PC-9 (cell line): ENCODE measurements at regions not wholly inside any gene's neighbourhood (a gene's known extent, or its start where the extent isn't known, plus 50 kb on each side); places are given as distances from the start of the nearest gene placed in this dataset.

Experiments used
- BruUV-seq: library from RNA; stranded (reverse); fragments of 400-500 nt; replicated peaks from 2 replicates; lab custom pipeline; 2021; lab: Mats Ljungman, UMichigan
- CTCF ChIA-PET: fragments of 300-600 bp; sonication (Branson Sonifier 250); formaldehyde crosslinking; loops from one replicate; lab custom pipeline; 2022; ENCODE audit warnings: antibody characterized with exemption; lab: Charles Lee
- POLR2A ChIA-PET: fragments of 300-600 bp; sonication (Branson Sonifier 250); formaldehyde crosslinking; loops from one replicate; lab custom pipeline; 2022; ENCODE audit warnings: antibody characterized with exemption; ENCODE audit not compliant: unreplicated experiment; lab: Charles Lee
- DNase-seq, 2 experiments: peaks; one replicate each; pipeline versions ENCODE4 v3.0.0 to v3.0.0-alpha.2; 2015 to 2022; ENCODE audit warnings: mixed read lengths in 1 of 2
- H2AFZ ChIP-seq: fragments of 200-600 bp; sonication (generic); 2 replicates; pipeline ENCODE4 v1.8.1; 2017; ENCODE audit warnings: antibody characterized with exemption
- H3F3A ChIP-seq: fragments of 200-600 bp; sonication (generic); 2 replicates; pipeline ENCODE4 v1.8.1; 2017; ENCODE audit warnings: antibody characterized with exemption, mild to moderate bottlenecking, low read depth; ENCODE audit not compliant: insufficient read depth
- H3K27ac ChIP-seq: fragments of 200-600 bp; sonication (generic); 2 replicates; pipeline ENCODE4 v1.6.1; 2016; ENCODE audit warnings: mixed run types
- H3K27me3 ChIP-seq: fragments of 200-600 bp; sonication (generic); 2 replicates; pipeline ENCODE4 v1.6.1; 2016; ENCODE audit warnings: low read depth, mixed run types; ENCODE audit not compliant: insufficient read depth
- H3K36me3 ChIP-seq: fragments of 200-600 bp; sonication (generic); 2 replicates; pipeline ENCODE4 v1.6.1; 2016; ENCODE audit warnings: low read depth, mixed run types
- H3K4me1 ChIP-seq: fragments of 200-600 bp; sonication (generic); replicated peaks from 2 replicates; pipeline ENCODE4 v1.6.1; 2016; ENCODE audit warnings: mixed run types; ENCODE audit not compliant: insufficient read depth
- H3K4me2 ChIP-seq: fragments of 200-600 bp; sonication (generic); 2 replicates; pipeline ENCODE4 v1.6.1; 2017; ENCODE audit warnings: mixed run types
- H3K4me3 ChIP-seq: fragments of 200-600 bp; sonication (generic); 2 replicates; pipeline ENCODE4 v1.6.1; 2016; ENCODE audit warnings: mixed run types
- H3K79me2 ChIP-seq: fragments of 200-600 bp; sonication (generic); 2 replicates; pipeline ENCODE4 v1.6.1; 2017; ENCODE audit warnings: low read depth, mixed run types
- H3K9me2 ChIP-seq: fragments of 200-600 bp; sonication (generic); 2 replicates; pipeline ENCODE4 v1.8.1; 2017; ENCODE audit warnings: mild to moderate bottlenecking; ENCODE audit not compliant: insufficient read depth
- H3K9me3 ChIP-seq: fragments of 200-600 bp; sonication (generic); 2 replicates; pipeline ENCODE4 v1.8.1; 2016; ENCODE audit warnings: low read depth; ENCODE audit not compliant: insufficient read depth
- H4K20me1 ChIP-seq: fragments of 200-600 bp; sonication (generic); 2 replicates; pipeline ENCODE4 v1.8.1; 2017; ENCODE audit not compliant: insufficient read depth
- EZH2 ChIP-seq: fragments of 200-600 bp; sonication (generic); IDR thresholded peaks from 2 replicates; pipeline ENCODE4 v1.8.0; 2017; ENCODE audit warnings: antibody characterized with exemption, low read depth
- intact Hi-C: fragments of 100-400 bp; cut with micrococcal nuclease; formaldehyde crosslinking; loops from one replicate; pipeline ENCODE4 v1.10.0; 2022; ENCODE audit not compliant: unreplicated experiment
- TF ChIP-seq, protein P1 (sequence below): fragments of 200-600 bp; sonication (generic); conservative IDR thresholded peaks from 2 replicates; pipeline ENCODE4 v1.6.1; 2017; ENCODE audit warnings: mixed run types, antibody characterized with exemption, mild to moderate bottlenecking, moderate library complexity

DNA sequence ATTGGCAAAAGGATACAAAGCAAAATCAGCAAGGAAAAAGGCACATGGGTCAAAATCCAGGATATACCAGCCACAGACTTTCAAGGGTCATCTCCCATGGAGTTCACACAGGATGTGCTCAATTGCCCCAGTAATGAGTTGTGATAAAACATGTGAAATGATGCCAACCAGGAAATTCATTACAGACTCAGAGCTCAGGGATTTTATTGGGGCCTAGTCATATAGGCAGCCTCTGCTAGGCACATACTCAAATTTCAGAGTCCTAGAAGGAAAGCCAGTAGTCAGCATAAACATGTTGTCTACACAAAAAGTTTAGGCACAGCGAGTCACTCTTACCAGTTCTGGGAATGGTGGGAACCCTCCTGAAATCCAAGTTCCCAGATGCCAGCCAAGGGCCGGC is 64.4 kb upstream of the OSBPL8 start:
- H3K4me3 ChIP-seq: no peak overlapping the region
- BruUV-seq: no TSS peak
- H3K9me2 ChIP-seq: no peaks in the 10 kb centered on the region
- H3K27me3 ChIP-seq: no peaks in the 10 kb centered on the region
- TF ChIP-seq, protein P1, sequence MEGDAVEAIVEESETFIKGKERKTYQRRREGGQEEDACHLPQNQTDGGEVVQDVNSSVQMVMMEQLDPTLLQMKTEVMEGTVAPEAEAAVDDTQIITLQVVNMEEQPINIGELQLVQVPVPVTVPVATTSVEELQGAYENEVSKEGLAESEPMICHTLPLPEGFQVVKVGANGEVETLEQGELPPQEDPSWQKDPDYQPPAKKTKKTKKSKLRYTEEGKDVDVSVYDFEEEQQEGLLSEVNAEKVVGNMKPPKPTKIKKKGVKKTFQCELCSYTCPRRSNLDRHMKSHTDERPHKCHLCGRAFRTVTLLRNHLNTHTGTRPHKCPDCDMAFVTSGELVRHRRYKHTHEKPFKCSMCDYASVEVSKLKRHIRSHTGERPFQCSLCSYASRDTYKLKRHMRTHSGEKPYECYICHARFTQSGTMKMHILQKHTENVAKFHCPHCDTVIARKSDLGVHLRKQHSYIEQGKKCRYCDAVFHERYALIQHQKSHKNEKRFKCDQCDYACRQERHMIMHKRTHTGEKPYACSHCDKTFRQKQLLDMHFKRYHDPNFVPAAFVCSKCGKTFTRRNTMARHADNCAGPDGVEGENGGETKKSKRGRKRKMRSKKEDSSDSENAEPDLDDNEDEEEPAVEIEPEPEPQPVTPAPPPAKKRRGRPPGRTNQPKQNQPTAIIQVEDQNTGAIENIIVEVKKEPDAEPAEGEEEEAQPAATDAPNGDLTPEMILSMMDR: no peak
- no peak for TF ChIP-seq EZH2
- no peak overlapping the region for H3K27ac ChIP-seq
- no peaks in the 10 kb centered on the region for H3K36me3 ChIP-seq
- no peaks in the 10 kb centered on the region for H3K9me3 ChIP-seq
- H4K20me1 ChIP-seq: no peaks in the 10 kb centered on the region
- CTCF ChIA-PET: no interaction called here
- H3K4me2 ChIP-seq: no peak overlapping the region
- H3K4me1 ChIP-seq: peaks cover 6% of the 10 kb centered on the region; the same call in 1 of the 2 replicates
- POLR2A ChIA-PET: no interaction called here
- intact Hi-C loops: loop anchor here (5.0 to 10.0 kb wide), 2 partner anchors 291 to 1063 kb away; no protein-coding TSS in a partner anchor
- peak in 1 of 2 experiments; percentile 52 for DNase-seq
- H3K79me2 ChIP-seq: no peaks in the 10 kb centered on the region
- no peaks in the 10 kb centered on the region for H3F3A ChIP-seq
- H2AFZ ChIP-seq: no peak overlapping the region

DNA sequence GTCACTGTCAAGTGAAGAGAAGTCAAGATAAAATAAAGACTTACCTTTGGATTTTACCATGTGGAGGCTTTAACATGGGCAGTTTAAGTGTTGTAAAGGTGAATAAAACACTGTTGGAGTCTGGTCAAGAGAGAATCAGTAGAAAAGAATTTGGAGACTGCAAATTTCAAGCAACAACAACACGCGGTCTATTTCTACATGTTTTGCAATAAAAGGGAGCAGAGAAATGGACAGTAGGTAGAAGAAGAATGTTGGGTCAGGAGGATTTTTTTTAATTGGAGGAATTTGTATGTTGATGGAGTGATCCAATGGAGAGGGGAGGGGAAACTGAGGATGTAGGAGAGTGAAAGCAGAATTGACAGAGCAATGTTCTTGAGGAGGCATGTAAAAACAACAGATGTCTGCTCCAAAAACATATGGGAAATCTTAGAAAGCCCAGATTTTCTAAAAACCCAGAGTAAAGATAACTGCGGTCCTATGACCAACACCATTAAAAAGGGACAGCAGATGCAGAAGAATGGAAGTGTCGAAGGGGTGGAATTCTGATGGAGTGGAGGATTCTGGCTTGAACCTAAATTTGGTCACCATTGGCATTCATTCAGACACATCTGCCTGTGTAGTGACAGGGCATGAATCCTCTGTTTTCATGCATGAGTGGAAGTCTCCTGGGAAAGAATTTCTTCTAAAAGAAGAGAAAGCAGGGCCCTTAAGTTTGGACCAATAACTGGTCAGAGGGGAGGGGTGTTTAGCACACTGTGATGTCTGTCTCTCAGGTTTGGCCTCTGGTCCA is 68.0 kb upstream of the OSBPL8 start:
- H3K27me3 ChIP-seq: no peaks in the 10 kb centered on the region
- H3K36me3 ChIP-seq: no peaks in the 10 kb centered on the region
- DNase-seq: no peak
- no TSS peak for BruUV-seq
- no peaks in the 10 kb centered on the region for H3K9me2 ChIP-seq
- H3F3A ChIP-seq: no peaks in the 10 kb centered on the region
- no peak overlapping the region for H3K4me2 ChIP-seq
- H3K79me2 ChIP-seq: no peaks in the 10 kb centered on the region
- ChIA-PET CTCF (no interaction called here), POLR2A (no interaction called here)
- H2AFZ ChIP-seq: no peak overlapping the region
- H3K9me3 ChIP-seq: no peaks in the 10 kb centered on the region
- no peaks in the 10 kb centered on the region for H4K20me1 ChIP-seq
- H3K4me1 ChIP-seq: peaks cover 8% of the 10 kb centered on the region; the same call in 1 of the 2 replicates
- no peak overlapping the region for H3K27ac ChIP-seq
- no peak for TF ChIP-seq EZH2
- TF ChIP-seq, protein P1: no peak
- H3K4me3 ChIP-seq: no peak overlapping the region
- intact Hi-C loops: loop anchor here (10.0 kb wide), 1 partner anchor 287 kb away; no protein-coding TSS in a partner anchor

DNA sequence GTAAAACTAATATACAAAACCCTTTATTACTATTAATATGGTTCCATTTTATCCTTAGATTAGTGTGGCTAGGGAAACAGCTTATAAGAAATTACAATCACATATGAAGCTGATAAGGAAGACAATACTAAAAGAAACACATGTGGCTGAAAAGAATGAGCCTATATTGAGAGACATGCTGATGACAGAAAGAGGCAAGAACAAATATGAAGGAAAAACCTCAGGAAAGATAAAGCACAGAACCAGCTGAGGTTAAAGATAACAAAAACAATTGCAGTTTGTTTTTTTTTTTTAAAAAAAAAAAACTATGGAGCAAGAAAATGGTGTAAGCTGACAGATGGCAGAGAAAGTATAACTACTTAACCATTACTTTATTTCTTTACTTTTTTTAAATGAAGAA is 69.2 kb upstream of the OSBPL8 start:
- Histone ChIP-seq H4K20me1 (no peaks in the 10 kb centered on the region), H3K79me2 (no peaks in the 10 kb centered on the region), H3K9me2 (no peaks in the 10 kb centered on the region), H3K36me3 (no peaks in the 10 kb centered on the region), H2AFZ (no peak overlapping the region), H3K9me3 (no peaks in the 10 kb centered on the region), H3K4me1 (peaks cover 12% of the 10 kb centered on the region; the same call in 1 of the 2 replicates), H3K4me3 (no peak overlapping the region), H3K4me2 (no peak overlapping the region), H3K27me3 (no peaks in the 10 kb centered on the region), H3F3A (no peaks in the 10 kb centered on the region), H3K27ac (no peak overlapping the region)
- POLR2A ChIA-PET: interaction anchor here (0.7 kb wide), 1 partner anchor 231 kb away, joined by 11 read pairs; no protein-coding TSS in a partner anchor
- no TSS peak for BruUV-seq
- no peak for DNase-seq
- intact Hi-C loops: loop anchor here (10.0 kb wide), 1 partner anchor 286 kb away; no protein-coding TSS in a partner anchor
- TF ChIP-seq EZH2: no peak
- TF ChIP-seq, protein P1: no peak
- CTCF ChIA-PET: no interaction called here
